Peyer's patch (tissue), 4 donors: ENCODE measurements at regions not wholly inside any gene's neighbourhood (a gene's known extent, or its start where the extent isn't known, plus 50 kb on each side); places are given as distances from the start of the nearest gene placed in this dataset.

Experiments
- DNase-seq, 3 donors: peaks; one replicate each; pipeline ENCODE4 v3.0.0-alpha.2; 2017 to 2019
- H3K27ac ChIP-seq, 4 donors: fragments of 200-600 bp; sonication (generic); one replicate each; pipeline ENCODE4 v1.5.1; 2016 to 2019
- H3K27me3 ChIP-seq, 2 donors: fragments of 200-600 bp; sonication (generic); one replicate each; pipeline ENCODE4 v1.5.1; 2019
- H3K36me3 ChIP-seq, 3 donors: fragments of 200-600 bp; sonication (generic); one replicate each; pipeline ENCODE4 v1.5.1; 2016 to 2019
- H3K4me1 ChIP-seq, 4 donors: fragments of 200-600 bp; sonication (generic); one replicate each; pipeline ENCODE4 v1.5.1; 2016 to 2019
- H3K4me3 ChIP-seq, 4 donors: fragments of 200-600 bp; sonication (generic); 1 replicate in 3 of 4; 2 replicates in 1 of 4; pipeline ENCODE4 v1.5.1; 2016 to 2019; ENCODE audit warnings: mild to moderate bottlenecking in 1 of 4
- H3K9me3 ChIP-seq, 4 donors: fragments of 200-600 bp; sonication (generic); one replicate each; pipeline ENCODE4 v1.5.1; 2016 to 2019; ENCODE audit warnings: mild to moderate bottlenecking in 1 of 4
- CTCF ChIP-seq, 6 experiments: fragments of 450-650 bp in 4 of 6; fragments of 200-600 bp in 2 of 6; sonication (generic) in 1 of 6; IDR thresholded peaks; one replicate each; pipeline ENCODE4 v1.5.1; 2017 to 2019; ENCODE audit warnings: antibody characterized with exemption in 6 of 6, mild to moderate bottlenecking in 3 of 6, moderate library complexity in 1 of 6
- POLR2A ChIP-seq, 2 donors: fragments of 450-650 bp; IDR thresholded peaks; one replicate each; pipeline ENCODE4 v1.5.1; 2017; ENCODE audit warnings: antibody characterized with exemption in 2 of 2, mild to moderate bottlenecking in 2 of 2, moderate library complexity in 2 of 2

DNA sequence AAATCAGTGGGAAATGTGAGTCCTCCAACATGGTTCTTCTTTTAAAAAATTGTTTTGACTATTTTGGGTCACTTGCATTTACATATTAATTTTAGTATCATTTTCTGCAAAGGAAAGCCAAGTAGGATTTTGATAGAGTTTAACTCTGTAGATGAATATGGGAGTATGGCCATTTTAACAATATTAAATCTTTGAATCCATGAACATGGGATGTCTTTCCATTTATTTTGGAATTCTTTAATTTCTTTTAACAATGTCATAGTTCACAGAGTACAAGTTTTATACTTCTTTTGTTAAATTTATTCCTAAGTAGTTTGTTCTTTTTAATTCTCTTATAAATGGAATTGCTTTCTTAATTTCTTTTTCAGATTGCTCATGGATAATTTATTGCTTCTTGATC is 56.5 kb upstream of the ARMC2 start:
- Histone ChIP-seq H3K4me3 (no peak overlapping the region), H3K27me3 (no peaks in the 10 kb centered on the region), H3K4me1 (no peaks in the 10 kb centered on the region), H3K36me3 (no peaks in the 10 kb centered on the region), H3K9me3 (no peaks in the 10 kb centered on the region), H3K27ac (no peak overlapping the region)
- DNase-seq, result no peak
- TF ChIP-seq POLR2A (IDR thresholded peaks at IDR 0.05), result no peak
- no peak for TF ChIP-seq CTCF (IDR thresholded peaks at IDR 0.05)

DNA sequence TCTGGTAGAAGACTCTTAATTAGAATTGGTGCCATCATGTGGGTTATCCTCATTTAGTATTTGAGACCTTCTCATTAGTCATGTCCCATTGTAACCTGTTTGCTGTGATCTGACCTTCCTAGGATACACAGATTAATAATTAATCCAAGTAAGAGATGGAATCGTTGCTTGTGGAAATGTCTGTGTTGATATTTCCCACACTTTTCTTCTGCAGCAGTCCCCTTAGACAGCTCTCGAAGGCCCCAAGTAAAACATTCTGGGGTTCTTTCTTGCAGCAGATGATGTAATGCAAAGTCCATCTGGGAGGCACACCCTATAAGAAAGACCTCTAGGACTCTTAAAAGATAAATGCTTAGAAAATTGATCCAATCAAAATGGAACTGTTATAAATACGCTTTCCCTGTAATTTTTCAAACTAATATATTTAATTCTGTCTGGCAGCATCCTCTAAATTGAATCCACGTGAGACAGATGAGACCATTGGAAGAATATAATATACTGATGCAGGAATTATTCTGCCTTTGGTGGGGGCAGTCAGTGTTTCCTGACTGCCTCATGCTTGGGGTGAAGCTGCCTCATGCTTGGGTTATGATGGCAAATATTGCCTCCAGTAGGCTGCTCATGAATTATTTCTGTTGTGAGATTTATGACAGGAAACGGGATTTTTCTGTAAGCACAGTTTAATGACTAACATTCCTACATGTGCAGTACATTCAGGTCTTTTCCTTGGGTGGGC is 54.5 kb upstream of the ARMC2 start:
- H3K27ac ChIP-seq, result no peak overlapping the region
- DNase-seq, result no peak
- H3K4me1 ChIP-seq, result peaks cover 0 to 11% (median 0%) of the 10 kb centered on the region in 4 donors
- no peaks in the 10 kb centered on the region for H3K36me3 ChIP-seq
- H3K4me3 ChIP-seq, result no peak overlapping the region
- H3K27me3 ChIP-seq, result no peaks in the 10 kb centered on the region
- TF ChIP-seq POLR2A (IDR thresholded peaks at IDR 0.05) (no peak), CTCF (IDR thresholded peaks at IDR 0.05) (no peak)
- no peaks in the 10 kb centered on the region for H3K9me3 ChIP-seq

GRCh38 chr6:108795122-108795521 is 53.1 kb upstream of the ARMC2 start:
- TF ChIP-seq POLR2A (IDR thresholded peaks at IDR 0.05), result no peak
- TF ChIP-seq CTCF (IDR thresholded peaks at IDR 0.05), result no peak
- Histone ChIP-seq H3K36me3 (no peaks in the 10 kb centered on the region), H3K4me3 (no peak overlapping the region), H3K9me3 (no peaks in the 10 kb centered on the region), H3K4me1 (peaks cover 0 to 11% (median 0%) of the 10 kb centered on the region in 4 donors), H3K27ac (no peak overlapping the region), H3K27me3 (no peaks in the 10 kb centered on the region)
- no peak for DNase-seq

DNA sequence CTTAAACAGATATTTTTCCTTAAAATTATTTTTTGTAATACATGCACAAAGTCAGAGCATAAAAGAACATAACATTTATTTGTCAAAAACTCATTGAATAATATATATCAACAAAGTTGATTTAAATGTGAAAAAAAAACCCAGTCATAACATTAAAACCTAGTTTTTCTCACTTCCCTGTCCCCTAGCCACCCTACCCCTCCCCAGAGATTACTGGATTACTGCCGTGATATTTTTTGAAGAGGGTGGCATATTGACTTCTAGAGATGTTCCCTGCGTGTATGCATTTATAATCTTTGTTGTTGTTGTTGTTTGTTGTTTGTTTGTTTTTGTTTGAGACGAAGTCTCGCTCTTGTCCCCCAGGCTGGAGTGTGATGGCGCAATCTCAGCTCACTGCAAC is 52.4 kb upstream of the ARMC2 start:
- Histone ChIP-seq H3K9me3 (no peaks in the 10 kb centered on the region), H3K36me3 (no peaks in the 10 kb centered on the region), H3K4me1 (peaks cover 0 to 11% (median 0%) of the 10 kb centered on the region in 4 donors), H3K27ac (no peak overlapping the region), H3K4me3 (no peak overlapping the region), H3K27me3 (no peaks in the 10 kb centered on the region)
- DNase-seq, result no peak
- TF ChIP-seq POLR2A (IDR thresholded peaks at IDR 0.05), result no peak
- TF ChIP-seq CTCF (IDR thresholded peaks at IDR 0.05), result no peak

- no peaks in the 10 kb centered on the region for H3K9me3 ChIP-seq
- TF ChIP-seq CTCF (IDR thresholded peaks at IDR 0.05), result no peak
- TF ChIP-seq POLR2A (IDR thresholded peaks at IDR 0.05), result no peak
- H3K36me3 ChIP-seq, result no peaks in the 10 kb centered on the region
- H3K27ac ChIP-seq, result no peak overlapping the region
- DNase-seq, result no peak
- H3K27me3 ChIP-seq, result no peaks in the 10 kb centered on the region
- no peak overlapping the region for H3K4me3 ChIP-seq
- H3K4me1 ChIP-seq, result peaks cover 0 to 11% (median 0%) of the 10 kb centered on the region in 4 donors
Observed at GRCh38 chr6:108796875-108797274, 51.3 kb upstream of the ARMC2 start.
